Transverse colon (tissue), 4 donors: ENCODE measurements at regions not wholly inside any gene's neighbourhood (a gene's known extent, or its start where the extent isn't known, plus 50 kb on each side); places are given as distances from the start of the nearest gene placed in this dataset.

Experiments
- DNase-seq: peaks from one replicate; pipeline ENCODE4 v3.0.0-alpha.2; 2019
- H3K27ac ChIP-seq, 4 donors: fragments of 200-600 bp; sonication (generic); 2 replicates each; pipeline ENCODE4 v1.5.1; 2016 to 2018; ENCODE audit warnings: inconsistent platforms in 4 of 4
- H3K27me3 ChIP-seq: fragments of 200-600 bp; sonication (generic); 2 replicates; pipeline ENCODE4 v1.5.1; 2017; ENCODE audit warnings: inconsistent platforms
- H3K36me3 ChIP-seq, 4 donors: fragments of 200-600 bp; sonication (generic); 2 replicates each; pipeline ENCODE4 v1.5.1; 2017 to 2019; ENCODE audit warnings: inconsistent platforms in 4 of 4
- H3K4me1 ChIP-seq, 4 donors: fragments of 200-600 bp; sonication (generic); 2 replicates each; pipeline ENCODE4 v1.5.1; 2017 to 2020; ENCODE audit warnings: inconsistent platforms in 4 of 4
- H3K4me3 ChIP-seq, 4 donors: fragments of 200-600 bp; sonication (generic); 1 replicate in 1 of 4; 2 replicates in 3 of 4; pipeline versions ENCODE4 v1.5.1 to v1.6.1; 2017 to 2019; ENCODE audit warnings: inconsistent platforms in 4 of 4
- H3K9me3 ChIP-seq, 2 donors: fragments of 200-600 bp; sonication (generic); 2 replicates each; pipeline ENCODE4 v1.5.1; 2017 to 2019; ENCODE audit warnings: inconsistent platforms in 2 of 2
- CTCF ChIP-seq, 5 experiments: fragments of 200-600 bp in 3 of 5; fragments of 450-650 bp in 2 of 5; sonication (generic) in 3 of 5; IDR thresholded peaks; 1 replicate in 2 of 5; 2 replicates in 3 of 5; pipeline ENCODE4 v1.5.1; 2016 to 2017; ENCODE audit warnings: antibody characterized with exemption in 5 of 5, inconsistent platforms in 3 of 5, mild to moderate bottlenecking in 2 of 5, moderate library complexity in 1 of 5
- EP300 ChIP-seq: sonication (generic); formaldehyde crosslinking; IDR thresholded peaks from one replicate; pipeline ENCODE4 v1.6.1; 2017; ENCODE audit warnings: antibody characterized with exemption, low read depth
- POLR2A ChIP-seq: fragments of 450-650 bp; IDR thresholded peaks from one replicate; pipeline ENCODE4 v1.6.1; 2016; ENCODE audit warnings: antibody characterized with exemption, mild to moderate bottlenecking, moderate library complexity
- POLR2AphosphoS5 ChIP-seq, 3 donors: sonication (generic); formaldehyde crosslinking; IDR thresholded peaks; one replicate each; pipeline ENCODE4 v1.6.1; 2016; ENCODE audit warnings: antibody characterized with exemption in 3 of 3
- WGBS, 2 donors: methylation state at CpG; one replicate each; pipeline ENCODE4 v1.1.5; 2018; ENCODE audit warnings: low coverage in 1 of 2; 5-methylcytosine and 5-hydroxymethylcytosine counted together
- in situ Hi-C, 4 donors: fragments of 200-750 bp; cut with MboI; loops; one replicate each; pipeline versions ENCODE4 v1.15.0 to v1.15.1; 2017; ENCODE audit warnings: low sequenced_read_pairs in 3 of 4, low pct_ligation_motif_present in 1 of 4, low pct_unique_long_range_greater_than_20kb in 1 of 4
- intact Hi-C: fragments of 100-400 bp; cut with DNase I; formaldehyde crosslinking; loops from one replicate; pipeline ENCODE4 v1.15.1; 2023; ENCODE audit warnings: low total_unique reads

GRCh38 chr5:105849701-105850100 is 1821.0 kb downstream of the EFNA5 start:
- Histone ChIP-seq H3K4me1 (no peaks in the 10 kb centered on the region), H3K9me3 (no peaks in the 10 kb centered on the region), H3K4me3 (no peak overlapping the region), H3K27me3 (no peaks in the 10 kb centered on the region), H3K27ac (no peak overlapping the region), H3K36me3 (no peaks in the 10 kb centered on the region)
- WGBS, 2 donors, result 30 to 40% methylated on average over 1 of the region's 1 CpG
- TF ChIP-seq POLR2AphosphoS5 (IDR thresholded peaks at IDR 0.05) (no peak), POLR2A (no peak), EP300 (no peak), CTCF (IDR thresholded peaks at IDR 0.05) (no peak)
- in situ Hi-C loops, result no loop called here
- intact Hi-C loops, result loop anchor here (5.0 kb wide), 1 partner anchor 793 kb away; no protein-coding TSS in a partner anchor
- DNase-seq, result no peak

GRCh38 chr5:105840800-105841199 is 1829.9 kb downstream of the EFNA5 start:
- in situ Hi-C loops, result no loop called here

GRCh38 chr5:105836887-105837286 is 1833.8 kb downstream of the EFNA5 start:
- 81 to 100% methylated on average over 1 of the region's 1 CpG for whole genome bisulfite sequencing, 2 donors
- H3K9me3 ChIP-seq, result no peaks in the 10 kb centered on the region
- no peaks in the 10 kb centered on the region for H3K4me1 ChIP-seq
- intact Hi-C loops, result no loop called here
- H3K4me3 ChIP-seq, result no peak overlapping the region
- no peaks in the 10 kb centered on the region for H3K27me3 ChIP-seq
- no peak overlapping the region for H3K27ac ChIP-seq
- DNase-seq, result no peak
- in situ Hi-C loops, result no loop called here
- no peaks in the 10 kb centered on the region for H3K36me3 ChIP-seq
- TF ChIP-seq POLR2A, result no peak
- no peak for TF ChIP-seq EP300
- TF ChIP-seq CTCF (IDR thresholded peaks at IDR 0.05), result no peak
- TF ChIP-seq POLR2AphosphoS5 (IDR thresholded peaks at IDR 0.05), result no peak

More at GRCh38 chr5:105840800-105841199, 1829.9 kb downstream of the EFNA5 start:
- no peak for DNase-seq
- Histone ChIP-seq H3K27ac (no peak overlapping the region), H3K4me1 (no peaks in the 10 kb centered on the region), H3K36me3 (no peaks in the 10 kb centered on the region), H3K27me3 (no peaks in the 10 kb centered on the region), H3K4me3 (no peak overlapping the region), H3K9me3 (no peaks in the 10 kb centered on the region)
- no peak for TF ChIP-seq POLR2AphosphoS5 (IDR thresholded peaks at IDR 0.05)
- no peak for TF ChIP-seq POLR2A
- no peak for TF ChIP-seq CTCF (IDR thresholded peaks at IDR 0.05)
- no peak for TF ChIP-seq EP300
- intact Hi-C loops, result no loop called here
- WGBS, 2 donors, result 0 to 73% methylated on average over 1 to 3 of the region's 3 CpGs

- DNase-seq, result no peak
- no peaks in the 10 kb centered on the region for H3K27me3 ChIP-seq
- no peak overlapping the region for H3K27ac ChIP-seq
- H3K4me1 ChIP-seq, result no peaks in the 10 kb centered on the region
- intact Hi-C loops (no loop called here), in situ Hi-C loops (no loop called here)
- no peaks in the 10 kb centered on the region for H3K36me3 ChIP-seq
- H3K4me3 ChIP-seq, result no peak overlapping the region
- H3K9me3 ChIP-seq, result no peaks in the 10 kb centered on the region
- TF ChIP-seq EP300 (no peak), POLR2A (no peak), CTCF (IDR thresholded peaks at IDR 0.05) (no peak), POLR2AphosphoS5 (IDR thresholded peaks at IDR 0.05) (no peak)
Observed at GRCh38 chr5:105836268-105836667, 1834.5 kb downstream of the EFNA5 start.
